ENCODE measurements at regions not wholly inside any gene's neighbourhood (a gene's known extent, or its start where the extent isn't known, plus 50 kb on each side); places are given as distances from the start of the nearest gene placed in this dataset.

DNA sequence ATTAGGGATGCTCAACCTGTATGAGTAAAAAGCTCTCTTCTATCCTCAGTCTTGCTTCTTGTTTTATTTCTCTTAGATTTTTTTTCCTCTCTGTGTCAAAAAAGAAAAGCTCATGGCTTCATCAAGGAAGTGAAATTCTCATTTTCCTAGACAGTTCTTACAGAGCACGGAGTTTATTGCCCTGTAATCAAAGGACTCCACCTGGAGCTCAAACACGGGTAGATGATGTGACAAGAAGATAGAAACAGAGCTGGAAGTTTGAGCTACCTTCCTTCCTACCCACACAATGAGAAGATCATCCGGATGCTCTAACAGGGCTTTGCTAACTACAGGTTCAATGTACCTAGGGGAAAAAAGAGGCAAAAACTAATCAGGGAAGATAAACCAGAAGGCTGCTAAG, 564.8 kb downstream of the MED13L start:
- H3K4me1 ChIP-seq (ENCODE audit: insufficient read depth, low read length, poor library complexity, severe bottlenecking) = no peaks in the 10 kb centered on the region
- H3F3A ChIP-seq (ENCODE audit: low read depth) = no peaks in the 10 kb centered on the region
- H3K9me2 ChIP-seq (replicated peaks; ENCODE audit: low read depth, low read length) = no peaks in the 10 kb centered on the region
- no peaks in the 10 kb centered on the region for H3K9me3 ChIP-seq (ENCODE audit: insufficient read depth, low read depth, low read length)
- H3K4me2 ChIP-seq (ENCODE audit: low read depth, low read length, poor library complexity, severe bottlenecking) = no peak overlapping the region
- no peak overlapping the region for H3K4me3 ChIP-seq (ENCODE audit: low read length, poor library complexity, severe bottlenecking)
- no peak for TF ChIP-seq EZH2phosphoT487 (IDR thresholded peaks at IDR 0.05; ENCODE audit: borderline replicate concordance)
- TF ChIP-seq, protein P1, sequence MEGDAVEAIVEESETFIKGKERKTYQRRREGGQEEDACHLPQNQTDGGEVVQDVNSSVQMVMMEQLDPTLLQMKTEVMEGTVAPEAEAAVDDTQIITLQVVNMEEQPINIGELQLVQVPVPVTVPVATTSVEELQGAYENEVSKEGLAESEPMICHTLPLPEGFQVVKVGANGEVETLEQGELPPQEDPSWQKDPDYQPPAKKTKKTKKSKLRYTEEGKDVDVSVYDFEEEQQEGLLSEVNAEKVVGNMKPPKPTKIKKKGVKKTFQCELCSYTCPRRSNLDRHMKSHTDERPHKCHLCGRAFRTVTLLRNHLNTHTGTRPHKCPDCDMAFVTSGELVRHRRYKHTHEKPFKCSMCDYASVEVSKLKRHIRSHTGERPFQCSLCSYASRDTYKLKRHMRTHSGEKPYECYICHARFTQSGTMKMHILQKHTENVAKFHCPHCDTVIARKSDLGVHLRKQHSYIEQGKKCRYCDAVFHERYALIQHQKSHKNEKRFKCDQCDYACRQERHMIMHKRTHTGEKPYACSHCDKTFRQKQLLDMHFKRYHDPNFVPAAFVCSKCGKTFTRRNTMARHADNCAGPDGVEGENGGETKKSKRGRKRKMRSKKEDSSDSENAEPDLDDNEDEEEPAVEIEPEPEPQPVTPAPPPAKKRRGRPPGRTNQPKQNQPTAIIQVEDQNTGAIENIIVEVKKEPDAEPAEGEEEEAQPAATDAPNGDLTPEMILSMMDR (conservative IDR thresholded peaks at IDR 0.05; ENCODE audit: low read length) = no peak
- no peaks in the 10 kb centered on the region for H3K79me2 ChIP-seq (ENCODE audit: insufficient read depth, low read length)
- no peaks in the 10 kb centered on the region for H3K36me3 ChIP-seq (ENCODE audit: insufficient read depth, low read length)
- H3K9ac ChIP-seq (ENCODE audit: low read depth, low read length, poor library complexity, severe bottlenecking) = no peak overlapping the region
- H2AFZ ChIP-seq (ENCODE audit: low read length) = no peak overlapping the region
- H3K27me3 ChIP-seq (ENCODE audit: insufficient read depth, low read length, poor library complexity, severe bottlenecking) = no peaks in the 10 kb centered on the region
- no peaks in the 10 kb centered on the region for H4K20me1 ChIP-seq (ENCODE audit: insufficient read depth, low read length, poor library complexity, severe bottlenecking)

- TF ChIP-seq, protein P1 (conservative IDR thresholded peaks at IDR 0.05; ENCODE audit: low read length) = no peak
- TF ChIP-seq EZH2phosphoT487 (IDR thresholded peaks at IDR 0.05; ENCODE audit: borderline replicate concordance) = no peak
- H3K9me3 ChIP-seq (ENCODE audit: insufficient read depth, low read depth, low read length) = no peaks in the 10 kb centered on the region
- no peaks in the 10 kb centered on the region for H3K27me3 ChIP-seq (ENCODE audit: insufficient read depth, low read length, poor library complexity, severe bottlenecking)
These were observed 567.4 kb downstream of the MED13L start for GRCh38 chr12:115710104-115710564.

GRCh38 chr12:115709540-115710011, 567.9 kb downstream of the MED13L start:
- TF ChIP-seq, protein P1 (conservative IDR thresholded peaks at IDR 0.05; ENCODE audit: low read length) = no peak
- no peak for TF ChIP-seq EZH2phosphoT487 (IDR thresholded peaks at IDR 0.05; ENCODE audit: borderline replicate concordance)
- Histone ChIP-seq H2AFZ (ENCODE audit: low read length) (no peak overlapping the region), H3F3A (ENCODE audit: low read depth) (no peaks in the 10 kb centered on the region), H3K4me1 (ENCODE audit: insufficient read depth, low read length, poor library complexity, severe bottlenecking) (no peaks in the 10 kb centered on the region), H3K36me3 (ENCODE audit: insufficient read depth, low read length) (no peaks in the 10 kb centered on the region), H3K4me3 (ENCODE audit: low read length, poor library complexity, severe bottlenecking) (no peak overlapping the region), H3K4me2 (ENCODE audit: low read depth, low read length, poor library complexity, severe bottlenecking) (no peak overlapping the region), H3K9me3 (ENCODE audit: insufficient read depth, low read depth, low read length) (no peaks in the 10 kb centered on the region), H3K9ac (ENCODE audit: low read depth, low read length, poor library complexity, severe bottlenecking) (no peak overlapping the region), H4K20me1 (ENCODE audit: insufficient read depth, low read length, poor library complexity, severe bottlenecking) (no peaks in the 10 kb centered on the region), H3K27me3 (ENCODE audit: insufficient read depth, low read length, poor library complexity, severe bottlenecking) (no peaks in the 10 kb centered on the region), H3K9me2 (replicated peaks; ENCODE audit: low read depth, low read length) (no peaks in the 10 kb centered on the region), H3K79me2 (ENCODE audit: insufficient read depth, low read length) (no peaks in the 10 kb centered on the region)

More at GRCh38 chr12:115710104-115710564, 567.4 kb downstream of the MED13L start:
- Histone ChIP-seq H2AFZ (ENCODE audit: low read length) (no peak overlapping the region), H4K20me1 (ENCODE audit: insufficient read depth, low read length, poor library complexity, severe bottlenecking) (no peaks in the 10 kb centered on the region), H3K4me1 (ENCODE audit: insufficient read depth, low read length, poor library complexity, severe bottlenecking) (no peaks in the 10 kb centered on the region), H3K4me2 (ENCODE audit: low read depth, low read length, poor library complexity, severe bottlenecking) (no peak overlapping the region), H3K36me3 (ENCODE audit: insufficient read depth, low read length) (no peaks in the 10 kb centered on the region), H3F3A (ENCODE audit: low read depth) (no peaks in the 10 kb centered on the region), H3K9ac (ENCODE audit: low read depth, low read length, poor library complexity, severe bottlenecking) (no peak overlapping the region), H3K9me2 (replicated peaks; ENCODE audit: low read depth, low read length) (no peaks in the 10 kb centered on the region), H3K79me2 (ENCODE audit: insufficient read depth, low read length) (no peaks in the 10 kb centered on the region), H3K4me3 (ENCODE audit: low read length, poor library complexity, severe bottlenecking) (no peak overlapping the region)

All from Loucy (cell line).